Glutamatergic neuron (in vitro differentiated cells): ENCODE measurements at regions not wholly inside any gene's neighbourhood (a gene's known extent, or its start where the extent isn't known, plus 50 kb on each side); places are given as distances from the start of the nearest gene placed in this dataset.

Source experiments
- DNase-seq: peaks from one replicate; pipeline ENCODE4 v3.0.0; 2022
- H3K27ac Mint-ChIP-seq: one replicate; pipeline ENCODE4 v1.8.0; 2020; ENCODE audit warnings: mild to moderate bottlenecking, mixed read lengths, inconsistent platforms; ENCODE audit not compliant: unreplicated experiment
- H3K27me3 Mint-ChIP-seq: one replicate; pipeline ENCODE4 v1.8.0; 2020; ENCODE audit warnings: mild to moderate bottlenecking, moderate library complexity, mixed read lengths, inconsistent platforms; ENCODE audit not compliant: unreplicated experiment
- H3K36me3 Mint-ChIP-seq: one replicate; pipeline ENCODE4 v1.8.0; 2020; ENCODE audit warnings: mild to moderate bottlenecking, mixed read lengths, inconsistent platforms; ENCODE audit not compliant: unreplicated experiment
- H3K4me1 Mint-ChIP-seq: one replicate; pipeline ENCODE4 v1.8.0; 2020; ENCODE audit warnings: mild to moderate bottlenecking, low read depth, mixed read lengths, inconsistent platforms; ENCODE audit not compliant: unreplicated experiment
- H3K4me3 Mint-ChIP-seq: one replicate; pipeline ENCODE4 v1.8.0; 2020; ENCODE audit warnings: mild to moderate bottlenecking, mixed read lengths, inconsistent platforms; ENCODE audit not compliant: unreplicated experiment
- H3K9me3 Mint-ChIP-seq: one replicate; pipeline ENCODE4 v1.8.0; 2020; ENCODE audit warnings: mild to moderate bottlenecking, moderate library complexity, mixed read lengths, inconsistent platforms; ENCODE audit not compliant: unreplicated experiment
- TF ChIP-seq, protein P1 (sequence below): fragments of 200-600 bp; sonication (generic); IDR thresholded peaks from one replicate; pipeline ENCODE4 v1.5.0; 2021; ENCODE audit not compliant: partially characterized antibody, unreplicated experiment

DNA sequence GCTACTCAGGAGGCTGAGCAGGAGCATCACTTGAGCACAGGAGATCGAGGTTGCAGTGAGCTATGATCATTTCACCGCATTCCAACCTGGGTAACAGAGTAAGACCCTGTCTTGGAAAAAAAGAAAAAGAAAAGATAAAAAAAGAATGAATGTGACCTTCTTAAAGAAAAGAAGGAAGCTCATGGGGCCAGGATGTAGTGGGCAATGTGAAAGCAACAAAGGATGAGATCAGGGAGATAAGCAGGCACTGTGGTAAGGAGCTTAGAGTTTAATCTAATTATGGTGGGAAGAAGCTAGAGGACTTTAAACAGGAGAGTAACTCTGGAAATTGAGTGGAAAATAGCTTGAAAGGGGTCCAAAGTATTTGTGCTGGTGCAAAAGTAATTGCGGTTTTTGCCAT lies 231.6 kb upstream of the UBE2E2 start:
- TF ChIP-seq, protein P1, sequence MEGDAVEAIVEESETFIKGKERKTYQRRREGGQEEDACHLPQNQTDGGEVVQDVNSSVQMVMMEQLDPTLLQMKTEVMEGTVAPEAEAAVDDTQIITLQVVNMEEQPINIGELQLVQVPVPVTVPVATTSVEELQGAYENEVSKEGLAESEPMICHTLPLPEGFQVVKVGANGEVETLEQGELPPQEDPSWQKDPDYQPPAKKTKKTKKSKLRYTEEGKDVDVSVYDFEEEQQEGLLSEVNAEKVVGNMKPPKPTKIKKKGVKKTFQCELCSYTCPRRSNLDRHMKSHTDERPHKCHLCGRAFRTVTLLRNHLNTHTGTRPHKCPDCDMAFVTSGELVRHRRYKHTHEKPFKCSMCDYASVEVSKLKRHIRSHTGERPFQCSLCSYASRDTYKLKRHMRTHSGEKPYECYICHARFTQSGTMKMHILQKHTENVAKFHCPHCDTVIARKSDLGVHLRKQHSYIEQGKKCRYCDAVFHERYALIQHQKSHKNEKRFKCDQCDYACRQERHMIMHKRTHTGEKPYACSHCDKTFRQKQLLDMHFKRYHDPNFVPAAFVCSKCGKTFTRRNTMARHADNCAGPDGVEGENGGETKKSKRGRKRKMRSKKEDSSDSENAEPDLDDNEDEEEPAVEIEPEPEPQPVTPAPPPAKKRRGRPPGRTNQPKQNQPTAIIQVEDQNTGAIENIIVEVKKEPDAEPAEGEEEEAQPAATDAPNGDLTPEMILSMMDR: no peak
- H3K9me3 Mint-ChIP-seq: no peaks in the 10 kb centered on the region
- DNase-seq: no peak
- H3K27ac Mint-ChIP-seq: no peak overlapping the region
- H3K27me3 Mint-ChIP-seq: peaks cover 2% of the 10 kb centered on the region
- no peak overlapping the region for H3K4me3 Mint-ChIP-seq
- H3K4me1 Mint-ChIP-seq: no peaks in the 10 kb centered on the region
- no peaks in the 10 kb centered on the region for H3K36me3 Mint-ChIP-seq

DNA sequence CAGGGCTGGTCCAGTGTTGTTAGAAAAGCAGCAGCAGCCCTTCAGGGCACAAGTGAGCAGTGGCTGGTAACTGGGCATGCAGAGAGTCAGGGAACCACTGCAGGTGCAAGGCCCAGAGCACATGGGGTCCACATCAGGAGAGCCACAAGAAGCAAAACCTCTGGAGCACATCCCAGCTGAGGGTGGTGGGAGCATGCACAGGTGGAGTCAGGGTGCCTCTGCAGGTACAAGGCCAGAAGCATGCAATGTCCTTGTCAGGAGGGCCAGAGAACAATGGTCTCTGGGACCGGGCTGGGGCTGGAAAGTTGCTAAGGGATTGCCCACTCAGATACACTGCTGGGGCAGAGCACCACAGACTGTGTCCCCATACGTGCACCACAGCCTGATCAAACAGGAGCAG lies 226.1 kb upstream of the UBE2E2 start:
- no peak for DNase-seq
- H3K4me3 Mint-ChIP-seq: no peak overlapping the region
- no peaks in the 10 kb centered on the region for H3K9me3 Mint-ChIP-seq
- no peak overlapping the region for H3K27ac Mint-ChIP-seq
- TF ChIP-seq, protein P1: no peak
- H3K27me3 Mint-ChIP-seq: no peaks in the 10 kb centered on the region
- H3K36me3 Mint-ChIP-seq: no peaks in the 10 kb centered on the region
- H3K4me1 Mint-ChIP-seq: no peaks in the 10 kb centered on the region

- Mint-ChIP-seq H3K36me3 (no peaks in the 10 kb centered on the region), H3K27me3 (no peaks in the 10 kb centered on the region)
Measured at GRCh38 chr3:22977650-22978289, 225.4 kb upstream of the UBE2E2 start.

GRCh38 chr3:22979581-22979980 lies 223.5 kb upstream of the UBE2E2 start:
- Mint-ChIP-seq H3K36me3 (no peaks in the 10 kb centered on the region), H3K27me3 (no peaks in the 10 kb centered on the region), H3K4me3 (no peak overlapping the region), H3K4me1 (no peaks in the 10 kb centered on the region), H3K27ac (no peak overlapping the region), H3K9me3 (no peaks in the 10 kb centered on the region)
- DNase-seq: no peak
- TF ChIP-seq, protein P1: no peak

More at GRCh38 chr3:22977650-22978289, 225.4 kb upstream of the UBE2E2 start:
- no peaks in the 10 kb centered on the region for H3K9me3 Mint-ChIP-seq
- DNase-seq: no peak
- H3K27ac Mint-ChIP-seq: no peak overlapping the region
- H3K4me1 Mint-ChIP-seq: no peaks in the 10 kb centered on the region
- TF ChIP-seq, protein P1: no peak
- no peak overlapping the region for H3K4me3 Mint-ChIP-seq

GRCh38 chr3:22980346-22980745 lies 222.8 kb upstream of the UBE2E2 start:
- Mint-ChIP-seq H3K9me3 (no peaks in the 10 kb centered on the region), H3K27ac (no peak overlapping the region), H3K36me3 (no peaks in the 10 kb centered on the region), H3K4me1 (no peaks in the 10 kb centered on the region), H3K4me3 (no peak overlapping the region), H3K27me3 (no peaks in the 10 kb centered on the region)
- DNase-seq: no peak
- TF ChIP-seq, protein P1: no peak
